Inferior parietal cortex (tissue), 1 donor: ENCODE measurements at regions not wholly inside any gene's neighbourhood (a gene's known extent, or its start where the extent isn't known, plus 50 kb on each side); places are given as distances from the start of the nearest gene placed in this dataset.

Experiments
- DNase-seq: peaks from one replicate; pipeline ENCODE4 v3.0.0-alpha.2; 2016; ENCODE audit errors: extremely low spot score

- no peak for DNase-seq
Measured at GRCh38 chr2:15779381-15780041, 160.8 kb upstream of the MYCN start.

- DNase-seq: no peak
Measured at GRCh38 chr2:15780234-15780633, 160.1 kb upstream of the MYCN start.

GRCh38 chr2:15780912-15781574, 159.3 kb upstream of the MYCN start:
- no peak for DNase-seq

DNA sequence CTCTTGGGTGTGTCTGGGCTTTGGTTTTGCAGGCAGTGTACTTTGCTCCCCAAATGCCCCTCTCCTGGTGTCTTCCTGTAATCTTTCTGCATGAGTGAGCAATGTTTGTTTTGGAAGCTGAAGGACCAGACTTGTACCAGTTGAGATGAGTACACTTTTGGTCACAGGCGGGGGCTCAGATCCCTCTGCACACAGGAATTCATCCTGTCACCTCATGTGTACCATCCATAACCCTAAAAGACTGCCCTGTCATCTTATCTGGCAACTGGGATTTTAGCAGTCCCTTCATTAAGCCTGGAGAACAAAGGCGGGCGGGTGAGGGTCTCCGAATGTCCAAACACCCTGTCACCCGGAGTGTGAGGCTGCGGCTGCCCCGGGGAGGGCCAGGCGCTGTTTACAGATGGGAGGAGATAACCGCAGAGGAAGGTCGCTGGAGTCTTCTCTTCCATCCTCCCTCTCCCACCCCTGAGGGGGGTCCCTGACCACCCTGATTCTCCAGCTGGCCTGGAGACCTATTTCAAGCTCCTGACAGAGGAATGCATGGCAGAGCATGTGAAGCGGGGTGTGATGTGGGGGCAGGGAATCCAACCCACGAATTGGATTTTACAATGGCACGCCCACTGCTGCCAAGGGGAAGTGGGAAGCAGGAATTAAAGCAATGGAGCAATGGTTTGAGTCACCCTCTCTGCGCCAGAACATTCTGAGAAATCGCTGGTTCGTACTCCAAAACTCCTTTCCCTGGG, 158.2 kb upstream of the MYCN start:
- no peak for DNase-seq

DNA sequence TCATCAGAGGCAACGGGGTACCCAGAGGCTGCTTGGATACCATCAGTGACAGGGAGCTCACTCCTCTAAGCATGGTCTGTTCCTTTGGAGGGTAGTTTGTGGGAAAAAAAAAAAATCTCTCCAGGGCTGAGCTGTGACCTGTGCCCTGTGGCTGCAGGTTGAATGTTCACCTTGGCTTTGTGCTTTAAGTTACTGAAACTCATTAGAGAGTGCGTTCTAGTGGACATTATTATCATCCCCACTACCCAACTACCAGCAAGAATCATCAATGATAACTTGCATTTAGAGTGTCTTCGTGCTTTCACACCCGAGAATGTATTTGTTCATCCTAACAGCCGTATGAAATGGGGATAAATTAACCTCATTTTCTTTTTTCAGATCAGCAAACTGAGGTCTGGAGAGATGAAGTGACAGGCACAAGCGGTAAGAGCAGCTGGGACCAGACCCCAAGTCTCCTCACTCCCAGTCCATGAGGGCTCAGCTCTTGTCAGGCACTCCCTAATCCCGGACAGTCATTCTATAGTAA, 157.5 kb upstream of the MYCN start:
- DNase-seq: no peak

DNA sequence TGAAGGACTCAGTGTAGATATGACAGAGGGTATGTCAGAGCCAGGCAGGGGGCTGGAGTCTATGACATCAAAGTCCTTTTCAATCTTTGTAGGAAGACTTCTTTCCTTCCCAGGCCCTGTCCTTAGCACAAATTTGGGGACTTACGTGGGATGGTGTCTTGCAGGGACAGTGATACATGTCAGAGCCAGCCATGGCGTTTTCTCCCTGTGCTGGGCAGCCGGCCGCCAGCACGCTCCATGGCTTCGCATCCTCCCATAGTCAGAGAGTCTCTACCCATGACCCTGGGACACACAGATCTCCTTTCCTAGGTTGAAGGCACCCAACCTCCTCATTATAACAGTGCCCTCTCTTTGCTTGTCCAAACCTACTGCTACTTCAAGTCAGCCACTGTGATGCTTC, 156.9 kb upstream of the MYCN start:
- no peak for DNase-seq

DNA sequence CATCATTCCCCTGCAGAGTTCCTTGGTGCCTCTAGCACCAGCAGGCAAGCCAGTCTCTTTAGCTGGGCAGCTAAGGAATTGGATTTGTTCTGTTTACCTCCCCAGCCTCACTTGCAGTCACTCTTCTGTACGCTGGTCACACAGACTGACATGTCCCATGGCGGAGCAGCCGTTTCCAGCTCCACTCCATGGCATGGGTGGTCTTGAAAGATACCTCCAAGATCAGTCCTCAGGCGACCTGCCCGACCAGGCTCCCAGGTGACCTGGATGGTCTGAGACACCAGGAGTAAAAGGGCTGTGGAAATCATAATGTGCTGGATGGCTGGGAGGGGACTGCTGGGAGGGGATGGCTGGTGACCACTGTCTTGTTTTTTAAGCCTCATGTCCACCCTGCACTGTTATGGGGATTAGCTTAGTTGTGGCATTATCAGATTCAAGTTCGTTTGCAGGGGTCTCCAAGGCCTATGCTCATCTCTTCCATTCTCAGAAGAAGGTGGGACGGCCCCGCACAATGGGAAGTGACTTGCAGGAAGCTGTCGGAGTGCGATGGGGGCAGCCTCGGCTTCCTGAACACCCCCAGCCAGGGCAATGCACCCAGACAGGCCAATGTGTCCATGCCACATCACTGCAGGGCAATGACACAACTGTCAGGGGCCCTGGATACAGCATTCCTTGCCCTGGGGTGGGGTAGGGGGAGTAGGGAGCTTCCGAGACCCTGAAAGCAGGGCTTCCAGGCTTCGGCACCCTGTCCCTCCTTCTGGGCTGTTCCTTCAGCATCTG, 156.1 kb upstream of the MYCN start:
- no peak for DNase-seq

DNA sequence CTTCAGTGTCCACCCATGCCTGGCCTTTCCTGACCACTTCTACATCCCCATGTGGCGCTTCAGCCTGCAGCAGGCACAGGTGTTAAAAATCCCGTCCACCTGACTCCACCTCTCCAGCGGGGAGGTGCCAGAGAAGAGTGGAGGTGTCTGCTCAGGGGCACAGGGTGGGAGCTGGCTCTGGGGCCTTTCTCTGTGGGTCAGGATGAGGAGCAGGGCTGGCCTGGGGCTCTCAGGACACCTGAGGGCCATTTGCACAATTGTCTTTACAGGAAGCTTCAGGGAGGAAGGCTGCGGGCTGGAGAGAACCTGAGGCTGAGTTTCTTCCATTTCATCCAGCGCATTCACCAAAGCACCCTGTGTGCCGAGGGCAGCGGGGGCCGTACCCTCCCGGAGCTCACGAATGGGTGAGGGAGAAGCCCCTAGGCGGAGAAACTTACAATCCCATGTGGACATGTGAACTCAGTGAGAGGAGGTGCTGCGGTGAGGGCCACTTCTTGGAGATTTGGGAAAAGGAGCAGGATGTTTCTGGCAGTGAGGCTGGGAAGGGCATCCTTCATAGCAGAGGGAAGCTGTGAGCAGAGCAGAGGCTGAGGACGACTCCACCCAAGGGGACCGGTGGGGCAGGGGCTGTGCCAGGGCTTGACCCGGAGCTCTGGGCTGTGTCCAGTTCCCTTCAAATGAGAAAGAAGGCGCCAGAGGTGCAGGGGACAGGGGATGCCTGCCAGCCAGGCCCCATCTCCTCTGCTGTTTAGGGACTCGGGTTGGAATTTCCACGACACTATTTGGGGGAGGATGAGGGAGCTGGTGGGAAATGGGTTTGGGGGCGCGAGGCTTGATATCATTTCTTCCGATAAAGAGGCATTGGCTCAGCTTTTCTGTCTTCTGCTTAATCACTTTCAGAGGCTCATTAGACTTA, 155.2 kb upstream of the MYCN start:
- no peak for DNase-seq

DNA sequence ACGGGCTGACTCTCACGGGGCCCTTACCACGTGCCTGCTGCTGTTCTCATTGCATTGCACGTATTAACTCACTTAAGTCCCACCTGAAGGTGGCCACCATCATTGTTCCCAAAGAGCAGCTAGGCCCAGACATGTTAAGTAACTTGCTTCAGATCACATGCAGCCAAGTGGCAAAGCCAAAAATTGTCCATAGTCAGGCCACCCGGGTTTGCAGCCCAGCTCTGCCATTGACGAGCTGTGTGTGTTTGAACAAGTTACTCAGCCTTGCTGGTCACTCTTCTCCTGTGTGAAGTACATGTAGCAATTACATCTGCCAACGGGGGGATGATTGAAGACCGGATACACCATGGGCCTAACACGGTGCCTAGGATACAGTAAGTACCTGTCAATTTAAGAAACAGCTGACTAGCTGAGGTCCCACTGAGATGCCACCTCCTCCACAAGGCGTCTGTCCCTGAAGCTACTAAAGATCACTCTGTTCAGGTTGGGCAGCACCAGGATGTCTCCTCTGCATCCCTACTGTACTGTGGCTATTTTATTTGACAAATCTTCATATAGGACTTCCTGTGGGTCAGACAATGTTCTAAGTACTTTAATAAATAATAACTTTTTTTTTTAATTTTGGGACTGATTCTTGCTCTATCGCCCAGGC, 154.2 kb upstream of the MYCN start:
- no peak for DNase-seq

- no peak for DNase-seq
Measured at GRCh38 chr2:15786901-15787300, 153.4 kb upstream of the MYCN start.

DNA sequence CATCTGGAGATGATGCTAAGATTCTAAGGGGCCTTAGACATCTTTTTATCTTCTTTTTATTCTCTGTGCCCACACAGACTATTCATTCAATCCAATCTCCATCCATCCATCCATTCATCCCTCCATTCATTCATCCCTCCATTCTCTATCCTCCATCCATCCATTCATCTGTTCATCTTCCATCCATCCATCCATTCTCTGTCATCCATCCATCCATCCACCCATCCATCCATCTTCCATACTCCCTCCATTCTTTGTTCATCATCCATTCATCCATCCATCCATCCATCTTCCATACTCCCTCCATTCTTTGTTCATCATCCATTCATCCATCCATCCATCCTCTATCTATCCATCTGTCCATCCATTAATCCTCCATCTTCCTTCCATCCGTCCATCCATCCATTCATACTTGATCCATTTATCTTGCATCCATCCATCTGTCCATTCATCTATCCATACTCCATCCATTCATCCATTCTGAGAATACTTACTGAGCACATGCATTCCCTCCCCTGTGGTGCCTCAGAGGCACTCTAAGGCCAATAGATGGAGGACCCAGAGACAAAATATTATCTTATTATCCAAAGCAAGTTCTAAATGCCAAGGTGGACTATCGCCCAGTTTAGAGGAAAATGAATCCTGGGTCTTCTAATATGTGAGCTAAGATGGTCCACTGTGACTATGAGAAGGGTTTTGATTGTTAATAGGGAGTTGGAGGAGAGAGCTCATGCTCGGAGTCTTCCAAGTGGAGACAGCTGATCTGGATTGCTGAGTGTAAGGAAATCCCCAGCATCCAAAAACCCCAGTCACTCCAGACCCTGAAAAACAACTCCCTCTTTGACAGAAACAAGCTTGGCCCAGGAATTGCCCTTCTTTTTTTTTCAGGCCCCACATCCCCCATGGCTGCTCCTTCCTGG, 152.6 kb upstream of the MYCN start:
- DNase-seq: no peak

DNA sequence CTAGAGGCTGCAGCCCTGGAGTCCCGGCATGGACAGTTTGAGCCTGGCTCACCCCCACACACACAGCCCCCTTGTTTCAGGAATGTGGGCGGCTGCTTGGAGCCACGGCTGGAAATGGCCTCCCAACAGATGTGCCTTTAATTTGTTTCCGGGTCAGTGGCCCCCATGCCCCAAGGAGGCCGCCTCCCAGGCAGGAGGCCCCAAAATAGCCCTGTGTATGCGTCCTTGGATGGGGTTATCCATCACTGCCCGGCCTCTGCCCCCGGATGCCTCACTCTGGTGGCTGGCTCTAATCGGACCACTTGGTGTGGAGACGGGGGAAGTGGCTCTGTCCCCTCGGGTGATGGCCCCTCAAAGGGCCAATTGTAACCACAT, 151.9 kb upstream of the MYCN start:
- no peak for DNase-seq

DNA sequence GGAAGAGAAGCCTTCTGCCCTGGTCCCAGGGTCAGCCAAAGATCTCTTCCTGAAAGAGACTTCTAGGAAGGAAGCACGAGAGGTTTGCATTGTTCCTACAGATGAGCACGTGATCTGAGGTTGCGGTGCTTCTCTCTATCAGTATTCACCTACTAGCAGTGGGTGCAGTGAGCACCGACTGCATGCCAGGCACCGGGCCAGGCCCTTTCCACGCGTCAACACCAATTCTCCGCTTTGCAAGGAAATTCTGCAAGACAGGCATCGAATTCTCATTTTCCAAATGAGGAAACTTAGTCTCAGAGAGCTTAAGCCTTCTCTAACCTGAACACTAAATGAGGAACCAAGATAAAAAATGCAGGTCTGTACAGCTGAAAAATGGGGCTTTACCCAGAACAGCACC, 151.5 kb upstream of the MYCN start:
- DNase-seq: no peak

GRCh38 chr2:15789381-15790062, 150.8 kb upstream of the MYCN start:
- DNase-seq: no peak

DNA sequence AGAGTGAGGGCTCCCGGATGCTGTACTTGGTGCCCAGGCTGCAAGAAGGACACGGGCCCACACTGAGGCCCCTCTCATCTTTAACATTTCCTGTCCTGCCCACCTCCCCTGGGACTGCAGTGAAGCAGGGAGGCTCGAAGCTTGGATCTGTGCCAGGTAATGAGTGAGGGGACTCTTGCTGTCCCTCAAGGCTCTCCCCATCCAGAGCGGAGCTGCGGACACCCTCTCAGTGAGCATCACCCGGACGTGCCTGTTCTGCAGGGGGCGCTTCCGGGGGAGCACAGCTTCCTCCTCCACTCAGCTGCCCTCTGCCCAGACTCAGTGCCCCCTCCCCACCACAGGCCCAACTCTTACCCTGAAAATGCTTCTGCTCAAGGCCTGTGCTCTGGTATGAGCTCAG, 150.0 kb upstream of the MYCN start:
- DNase-seq: no peak

GRCh38 chr2:15790838-15791237, 149.5 kb upstream of the MYCN start:
- DNase-seq: no peak

DNA sequence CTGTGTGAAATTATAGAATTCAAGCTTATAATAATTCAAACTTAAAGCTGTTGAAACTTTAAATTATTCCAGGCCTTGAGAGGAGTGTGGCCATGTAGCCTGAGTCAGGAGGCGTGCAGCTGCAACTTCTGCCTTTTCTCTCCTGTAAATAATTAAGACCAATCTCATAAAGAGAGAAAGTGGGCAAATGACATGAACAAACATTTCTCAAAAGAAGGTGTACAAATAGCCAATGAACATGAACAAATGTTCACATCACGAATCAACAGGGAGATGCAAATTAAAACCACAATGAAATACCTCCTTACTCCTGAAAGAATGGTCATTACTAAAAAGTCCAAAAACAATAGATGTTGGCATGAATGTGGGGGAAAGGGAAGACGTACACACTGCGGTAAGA, 149.1 kb upstream of the MYCN start:
- no peak for DNase-seq

GRCh38 chr2:15792331-15792730, 148.0 kb upstream of the MYCN start:
- no peak for DNase-seq
